MG63 (cell line): ENCODE measurements at regions not wholly inside any gene's neighbourhood (a gene's known extent, or its start where the extent isn't known, plus 50 kb on each side); places are given as distances from the start of the nearest gene placed in this dataset.
"Not testable (repeated sequence)": the region's sequence is repeated elsewhere in the genome, so short reads cannot be mapped to it uniquely, and the experiment has no call there.

Experiments used
- DNase-seq: peaks from one replicate; pipeline ENCODE4 v3.0.0-alpha.2; 2020
- H3K27me3 ChIP-seq: fragments of 250-450 bp; sonication (Bioruptor Pico); 2 replicates; pipeline ENCODE4 v1.5.1; 2020; ENCODE audit warnings: mild to moderate bottlenecking, moderate library complexity
- H3K36me3 ChIP-seq: fragments of 250-450 bp; sonication (Bioruptor Pico); 2 replicates; pipeline ENCODE4 v1.5.1; 2020; ENCODE audit warnings: mild to moderate bottlenecking, moderate library complexity
- H3K4me3 ChIP-seq: fragments of 250-450 bp; sonication (Bioruptor Pico); 2 replicates; pipeline ENCODE4 v1.5.1; 2020; ENCODE audit warnings: mild to moderate bottlenecking, moderate library complexity
- H3K9me3 ChIP-seq: fragments of 250-450 bp; sonication (Bioruptor Pico); 2 replicates; pipeline ENCODE4 v1.5.1; 2020; ENCODE audit warnings: mild to moderate bottlenecking, moderate library complexity

- Histone ChIP-seq H3K36me3 (no peaks in the 10 kb centered on the region), H3K9me3 (no peaks in the 10 kb centered on the region), H3K4me3 (no peak overlapping the region), H3K27me3 (no peaks in the 10 kb centered on the region)
- no peak for DNase-seq
These were observed 174.0 kb upstream of the IL12B start for GRCh38 chr5:159504106-159504856.

- DNase-seq: peak; percentile 72
- H3K4me3 ChIP-seq: no peak overlapping the region
- H3K27me3 ChIP-seq: no peaks in the 10 kb centered on the region
- H3K9me3 ChIP-seq: no peaks in the 10 kb centered on the region
- no peaks in the 10 kb centered on the region for H3K36me3 ChIP-seq
These were observed 174.6 kb upstream of the IL12B start for GRCh38 chr5:159504857-159505304.

- H3K36me3 ChIP-seq: no peaks in the 10 kb centered on the region
- H3K4me3 ChIP-seq: no peak overlapping the region
- H3K9me3 ChIP-seq: no peaks in the 10 kb centered on the region
- no peak for DNase-seq
- H3K27me3 ChIP-seq: no peaks in the 10 kb centered on the region
These were observed 176.8 kb upstream of the IL12B start for GRCh38 chr5:159507055-159507454.

- no peaks in the 10 kb centered on the region for H3K27me3 ChIP-seq
- H3K9me3 ChIP-seq: no peaks in the 10 kb centered on the region
- H3K36me3 ChIP-seq: no peaks in the 10 kb centered on the region
- H3K4me3 ChIP-seq: no peak overlapping the region
- DNase-seq: no peak
These were observed 177.4 kb upstream of the IL12B start for GRCh38 chr5:159507661-159508060.

- Histone ChIP-seq H3K27me3 (no peaks in the 10 kb centered on the region), H3K36me3 (no peaks in the 10 kb centered on the region), H3K4me3 (no peak overlapping the region), H3K9me3 (no peaks in the 10 kb centered on the region)
- DNase-seq: no peak
These were observed 178.1 kb upstream of the IL12B start for GRCh38 chr5:159508344-159508743.

GRCh38 chr5:159509002-159509660 is 178.8 kb upstream of the IL12B start:
- Histone ChIP-seq H3K9me3 (no peaks in the 10 kb centered on the region), H3K36me3 (no peaks in the 10 kb centered on the region), H3K4me3 (no peak overlapping the region), H3K27me3 (no peaks in the 10 kb centered on the region)
- DNase-seq: no peak

GRCh38 chr5:159510282-159510681 is 180.0 kb upstream of the IL12B start:
- no peaks in the 10 kb centered on the region for H3K9me3 ChIP-seq
- H3K4me3 ChIP-seq: no peak overlapping the region
- H3K36me3 ChIP-seq: no peaks in the 10 kb centered on the region
- no peaks in the 10 kb centered on the region for H3K27me3 ChIP-seq
- DNase-seq: peak; percentile 78

- Histone ChIP-seq H3K27me3 (no peaks in the 10 kb centered on the region), H3K36me3 (no peaks in the 10 kb centered on the region), H3K4me3 (no peak overlapping the region), H3K9me3 (no peaks in the 10 kb centered on the region)
- peak; percentile 35 for DNase-seq
These were observed 181.3 kb upstream of the IL12B start for GRCh38 chr5:159511570-159511969.

- Histone ChIP-seq H3K9me3 (no peaks in the 10 kb centered on the region), H3K36me3 (no peaks in the 10 kb centered on the region), H3K27me3 (no peaks in the 10 kb centered on the region), H3K4me3 (no peak overlapping the region)
- DNase-seq: no peak
These were observed 181.8 kb upstream of the IL12B start for GRCh38 chr5:159512064-159512463.

- Histone ChIP-seq H3K36me3 (no peaks in the 10 kb centered on the region), H3K27me3 (no peaks in the 10 kb centered on the region), H3K9me3 (no peaks in the 10 kb centered on the region), H3K4me3 (no peak overlapping the region)
- no peak for DNase-seq
These were observed 184.0 kb upstream of the IL12B start for GRCh38 chr5:159514229-159514810.

- Histone ChIP-seq H3K27me3 (no peaks in the 10 kb centered on the region), H3K36me3 (no peaks in the 10 kb centered on the region), H3K4me3 (no peak overlapping the region), H3K9me3 (no peaks in the 10 kb centered on the region)
- DNase-seq: no peak
These were observed 184.9 kb upstream of the IL12B start for GRCh38 chr5:159515197-159515596.

- no peaks in the 10 kb centered on the region for H3K36me3 ChIP-seq
- peak; percentile 72 for DNase-seq
- no peak overlapping the region for H3K4me3 ChIP-seq
- H3K27me3 ChIP-seq: no peaks in the 10 kb centered on the region
- H3K9me3 ChIP-seq: no peaks in the 10 kb centered on the region
These were observed 185.7 kb upstream of the IL12B start for GRCh38 chr5:159515909-159516415.

GRCh38 chr5:159518371-159518770 is 188.1 kb upstream of the IL12B start:
- Histone ChIP-seq H3K27me3 (no peaks in the 10 kb centered on the region), H3K36me3 (no peaks in the 10 kb centered on the region), H3K4me3 (no peak overlapping the region), H3K9me3 (no peaks in the 10 kb centered on the region)
- peak; percentile 70 for DNase-seq

GRCh38 chr5:159519365-159519764 is 189.1 kb upstream of the IL12B start:
- Histone ChIP-seq H3K4me3 (no peak overlapping the region), H3K36me3 (no peaks in the 10 kb centered on the region), H3K9me3 (no peaks in the 10 kb centered on the region), H3K27me3 (no peaks in the 10 kb centered on the region)
- DNase-seq: peak; percentile 91

GRCh38 chr5:159522841-159523240 is 192.6 kb upstream of the IL12B start:
- H3K4me3 ChIP-seq: no peak overlapping the region
- H3K9me3 ChIP-seq: no peaks in the 10 kb centered on the region
- no peaks in the 10 kb centered on the region for H3K27me3 ChIP-seq
- H3K36me3 ChIP-seq: no peaks in the 10 kb centered on the region
- DNase-seq: no peak

- H3K9me3 ChIP-seq, H3K4me3 ChIP-seq, H3K27me3 ChIP-seq, H3K36me3 ChIP-seq, DNase-seq: not testable (repeated sequence)
These were observed 194.0 kb upstream of the IL12B start for GRCh38 chr5:159524279-159524678.

- Histone ChIP-seq H3K27me3 (no peaks in the 10 kb centered on the region), H3K36me3 (no peaks in the 10 kb centered on the region), H3K9me3 (no peaks in the 10 kb centered on the region), H3K4me3 (no peak overlapping the region)
- peak; percentile 41 for DNase-seq
These were observed 194.8 kb upstream of the IL12B start for GRCh38 chr5:159525117-159525516.
